Astrocyte (in vitro differentiated cells and primary cell): ENCODE measurements at regions not wholly inside any gene's neighbourhood (a gene's known extent, or its start where the extent isn't known, plus 50 kb on each side); places are given as distances from the start of the nearest gene placed in this dataset.

Source experiments
- DNase-seq: peaks from one replicate; pipeline ENCODE4 v3.0.0-alpha.2; 2010; ENCODE audit warnings: low read depth
- FAIRE-seq: peaks from 2 replicates; lab custom pipeline; 2011; peaks lifted over from hg19 to GRCh38; lab: Jason Lieb, UNC
- H2AFZ ChIP-seq: 2 replicates; pipeline ENCODE4 v1.6.0; 2012; ENCODE audit warnings: low read depth, low read length, inconsistent platforms
- H3K27ac ChIP-seq: 2 replicates; pipeline ENCODE4 v1.5.1; 2011; ENCODE audit warnings: low read depth, low read length, inconsistent platforms
- H3K27me3 ChIP-seq: 2 replicates; pipeline ENCODE4 v1.6.0; 2011; ENCODE audit warnings: low read length, inconsistent platforms; ENCODE audit not compliant: insufficient read depth
- H3K36me3 ChIP-seq: 2 replicates; pipeline ENCODE4 v1.5.1; 2011; ENCODE audit warnings: low read length, inconsistent platforms; ENCODE audit not compliant: insufficient read depth
- H3K4me1 ChIP-seq: 2 replicates; pipeline ENCODE4 v1.5.1; 2011; ENCODE audit warnings: low read length, inconsistent platforms; ENCODE audit not compliant: insufficient read depth
- H3K4me2 ChIP-seq: 2 replicates; pipeline ENCODE4 v1.6.0; 2012; ENCODE audit warnings: low read length, inconsistent platforms
- H3K4me3 ChIP-seq: 2 replicates; pipeline ENCODE4 v1.5.1; 2011; ENCODE audit warnings: low read depth, mild to moderate bottlenecking, low read length, inconsistent platforms; ENCODE audit not compliant: insufficient read depth
- H3K79me2 ChIP-seq: 2 replicates; pipeline ENCODE4 v1.6.0; 2012; ENCODE audit warnings: mild to moderate bottlenecking, low read length, inconsistent platforms; ENCODE audit not compliant: insufficient read depth
- H3K9ac ChIP-seq: 2 replicates; pipeline ENCODE4 v1.6.0; 2012; ENCODE audit warnings: mild to moderate bottlenecking, low read length, inconsistent platforms
- H3K9me3 ChIP-seq: 2 replicates; pipeline ENCODE4 v1.5.1; 2012; ENCODE audit warnings: low read depth, mild to moderate bottlenecking, low read length, inconsistent platforms; ENCODE audit not compliant: insufficient read depth
- H4K20me1 ChIP-seq: 2 replicates; pipeline ENCODE4 v1.6.0; 2012; ENCODE audit warnings: low read length, inconsistent platforms; ENCODE audit not compliant: insufficient read depth
- H3K27ac Mint-ChIP-seq: one replicate; pipeline ENCODE4 v1.8.0; 2021; ENCODE audit warnings: mild to moderate bottlenecking, mixed read lengths; ENCODE audit not compliant: unreplicated experiment
- H3K27me3 Mint-ChIP-seq: one replicate; pipeline ENCODE4 v1.8.0; 2021; ENCODE audit warnings: low read depth, mixed read lengths; ENCODE audit not compliant: unreplicated experiment
- H3K36me3 Mint-ChIP-seq: one replicate; pipeline ENCODE4 v1.8.0; 2021; ENCODE audit warnings: low read depth, mixed read lengths; ENCODE audit not compliant: unreplicated experiment
- H3K4me1 Mint-ChIP-seq: one replicate; pipeline ENCODE4 v1.8.0; 2021; ENCODE audit warnings: low read depth, mixed read lengths; ENCODE audit not compliant: unreplicated experiment
- H3K4me3 Mint-ChIP-seq: one replicate; pipeline ENCODE4 v1.8.0; 2021; ENCODE audit warnings: mild to moderate bottlenecking, moderate library complexity, mixed read lengths; ENCODE audit not compliant: unreplicated experiment
- H3K9me3 Mint-ChIP-seq: one replicate; pipeline ENCODE4 v1.8.0; 2021; ENCODE audit warnings: mild to moderate bottlenecking, mixed read lengths; ENCODE audit not compliant: unreplicated experiment
- CTCF ChIP-seq: IDR thresholded peaks from 2 replicates; pipeline ENCODE4 v1.5.1; 2011; ENCODE audit warnings: low read depth, mild to moderate bottlenecking, inconsistent platforms, low read length, moderate library complexity; ENCODE audit not compliant: insufficient read depth
- EZH2 ChIP-seq: IDR thresholded peaks from 2 replicates; pipeline ENCODE4 v1.6.1; 2012; ENCODE audit warnings: mild to moderate bottlenecking, low read length, inconsistent platforms; ENCODE audit not compliant: insufficient read depth

- H3K4me1 Mint-ChIP-seq, result no peaks in the 10 kb centered on the region
These were observed 314.1 kb downstream of the MYCN start for GRCh38 chr2:16254356-16254965.

GRCh38 chr2:16253291-16253690 is 312.9 kb downstream of the MYCN start:
- Histone ChIP-seq H2AFZ (no peak overlapping the region), H3K36me3 (no peaks in the 10 kb centered on the region), H3K9me3 (no peaks in the 10 kb centered on the region), H3K27me3 (no peaks in the 10 kb centered on the region), H3K4me1 (no peaks in the 10 kb centered on the region), H4K20me1 (no peaks in the 10 kb centered on the region), H3K79me2 (no peaks in the 10 kb centered on the region), H3K27ac (no peak overlapping the region), H3K4me2 (no peak overlapping the region), H3K4me3 (no peak overlapping the region), H3K9ac (no peak overlapping the region)
- no peaks in the 10 kb centered on the region for H3K4me1 Mint-ChIP-seq
- FAIRE-seq, result no peak
- no peak overlapping the region for H3K27ac Mint-ChIP-seq
- TF ChIP-seq EZH2 (no peak), CTCF (no peak)
- H3K9me3 Mint-ChIP-seq, result peaks cover 7% of the 10 kb centered on the region
- no peak for DNase-seq
- H3K36me3 Mint-ChIP-seq, result no peaks in the 10 kb centered on the region
- no peak overlapping the region for H3K4me3 Mint-ChIP-seq
- peaks cover 14% of the 10 kb centered on the region for H3K27me3 Mint-ChIP-seq

More at GRCh38 chr2:16254356-16254965, 314.1 kb downstream of the MYCN start:
- H3K4me3 Mint-ChIP-seq, result no peak overlapping the region
- peaks cover 7% of the 10 kb centered on the region for H3K9me3 Mint-ChIP-seq
- H3K4me3 ChIP-seq, result no peak overlapping the region
- H3K36me3 Mint-ChIP-seq, result no peaks in the 10 kb centered on the region
- no peaks in the 10 kb centered on the region for H3K9me3 ChIP-seq
- H3K4me2 ChIP-seq, result no peak overlapping the region
- no peak overlapping the region for H2AFZ ChIP-seq
- no peaks in the 10 kb centered on the region for H4K20me1 ChIP-seq
- no peak overlapping the region for H3K27ac Mint-ChIP-seq
- no peaks in the 10 kb centered on the region for H3K27me3 ChIP-seq
- no peak overlapping the region for H3K9ac ChIP-seq
- H3K79me2 ChIP-seq, result no peaks in the 10 kb centered on the region
- FAIRE-seq (no peak), DNase-seq (no peak)
- peaks cover 5% of the 10 kb centered on the region for H3K27me3 Mint-ChIP-seq
- H3K4me1 ChIP-seq, result no peaks in the 10 kb centered on the region
- H3K36me3 ChIP-seq, result no peaks in the 10 kb centered on the region
- TF ChIP-seq CTCF, result no peak
- no peak for TF ChIP-seq EZH2
- no peak overlapping the region for H3K27ac ChIP-seq

DNA sequence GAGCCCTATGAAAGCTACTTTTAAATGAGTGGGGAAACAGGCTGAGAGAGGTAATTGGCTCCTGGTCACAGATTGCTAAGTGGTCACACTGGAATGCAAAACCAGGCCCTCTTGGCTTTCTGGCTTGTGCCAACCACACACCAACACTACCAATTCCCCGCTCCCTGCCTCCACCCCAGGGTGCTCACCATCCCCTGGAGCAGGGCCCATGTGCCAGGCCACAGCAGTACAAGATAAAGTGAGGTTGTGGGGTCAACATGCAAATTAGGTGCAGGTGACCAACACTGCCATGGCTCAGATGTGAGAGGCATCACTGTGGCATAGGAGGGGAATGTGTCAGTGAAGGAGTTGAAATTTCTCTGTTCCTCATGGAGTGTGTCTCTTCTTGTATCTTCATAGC is 312.5 kb downstream of the MYCN start:
- Histone ChIP-seq H3K9ac (no peak overlapping the region), H3K27me3 (no peaks in the 10 kb centered on the region), H2AFZ (no peak overlapping the region), H3K4me1 (no peaks in the 10 kb centered on the region), H3K4me3 (no peak overlapping the region), H3K36me3 (no peaks in the 10 kb centered on the region), H3K9me3 (no peaks in the 10 kb centered on the region), H3K4me2 (no peak overlapping the region), H4K20me1 (no peaks in the 10 kb centered on the region), H3K79me2 (no peaks in the 10 kb centered on the region), H3K27ac (no peak overlapping the region)
- H3K9me3 Mint-ChIP-seq, result peaks cover 7% of the 10 kb centered on the region
- TF ChIP-seq EZH2 (no peak), CTCF (no peak)
- H3K27ac Mint-ChIP-seq, result no peak overlapping the region
- DNase-seq (no peak), FAIRE-seq (no peak)
- H3K4me3 Mint-ChIP-seq, result no peak overlapping the region
- peaks cover 15% of the 10 kb centered on the region for H3K27me3 Mint-ChIP-seq
- H3K4me1 Mint-ChIP-seq, result no peaks in the 10 kb centered on the region
- H3K36me3 Mint-ChIP-seq, result no peaks in the 10 kb centered on the region
